ENCODE measurements at regions not wholly inside any gene's neighbourhood (a gene's known extent, or its start where the extent isn't known, plus 50 kb on each side); places are given as distances from the start of the nearest gene placed in this dataset.

GRCh38 chr10:113986316-113986715 is 57.4 kb upstream of the ADRB1 start:
- H3K27ac ChIP-seq, result no peak overlapping the region
- no peak for DNase-seq
- H3K9me3 ChIP-seq, result no peaks in the 10 kb centered on the region
- no peak overlapping the region for H3K4me3 ChIP-seq
- no peaks in the 10 kb centered on the region for H3K27me3 ChIP-seq
- TF ChIP-seq CTCF (IDR thresholded peaks at IDR 0.05), result no peak
- no peak for TF ChIP-seq POLR2A (IDR thresholded peaks at IDR 0.05)
- no peaks in the 10 kb centered on the region for H3K36me3 ChIP-seq
- peaks cover 0 to 8% (median 0%) of the 10 kb centered on the region in 4 donors for H3K4me1 ChIP-seq

GRCh38 chr10:113987156-113987555 is 56.5 kb upstream of the ADRB1 start:
- no peaks in the 10 kb centered on the region for H3K36me3 ChIP-seq
- peaks cover 0 to 8% (median 0%) of the 10 kb centered on the region in 4 donors for H3K4me1 ChIP-seq
- no peak for DNase-seq
- no peaks in the 10 kb centered on the region for H3K9me3 ChIP-seq
- H3K27me3 ChIP-seq, result no peaks in the 10 kb centered on the region
- no peak overlapping the region for H3K27ac ChIP-seq
- TF ChIP-seq CTCF (IDR thresholded peaks at IDR 0.05) (no peak), POLR2A (IDR thresholded peaks at IDR 0.05) (no peak)
- H3K4me3 ChIP-seq, result no peak overlapping the region

GRCh38 chr10:113987805-113988204 is 55.9 kb upstream of the ADRB1 start:
- no peak overlapping the region for H3K4me3 ChIP-seq
- H3K27ac ChIP-seq, result no peak overlapping the region
- no peaks in the 10 kb centered on the region for H3K9me3 ChIP-seq
- no peak for TF ChIP-seq POLR2A (IDR thresholded peaks at IDR 0.05)
- TF ChIP-seq CTCF (IDR thresholded peaks at IDR 0.05), result no peak
- H3K4me1 ChIP-seq, result peaks cover 0 to 8% (median 0%) of the 10 kb centered on the region in 4 donors
- no peak for DNase-seq
- H3K36me3 ChIP-seq, result no peaks in the 10 kb centered on the region
- no peaks in the 10 kb centered on the region for H3K27me3 ChIP-seq

- TF ChIP-seq POLR2A (IDR thresholded peaks at IDR 0.05) (no peak), CTCF (IDR thresholded peaks at IDR 0.05) (no peak)
- no peaks in the 10 kb centered on the region for H3K9me3 ChIP-seq
- H3K27me3 ChIP-seq, result no peaks in the 10 kb centered on the region
Measured at GRCh38 chr10:113988535-113988934, 55.1 kb upstream of the ADRB1 start.

GRCh38 chr10:113991091-113991860 is 52.4 kb upstream of the ADRB1 start:
- TF ChIP-seq POLR2A (IDR thresholded peaks at IDR 0.05) (no peak), CTCF (IDR thresholded peaks at IDR 0.05) (no peak)
- H3K27ac ChIP-seq, result no peak overlapping the region
- no peaks in the 10 kb centered on the region for H3K9me3 ChIP-seq
- no peaks in the 10 kb centered on the region for H3K36me3 ChIP-seq
- H3K27me3 ChIP-seq, result no peaks in the 10 kb centered on the region
- DNase-seq, result no peak
- peaks cover 0 to 12% (median 0%) of the 10 kb centered on the region in 4 donors for H3K4me1 ChIP-seq
- no peak overlapping the region for H3K4me3 ChIP-seq

More at GRCh38 chr10:113988535-113988934, 55.1 kb upstream of the ADRB1 start:
- peaks cover 0 to 8% (median 0%) of the 10 kb centered on the region in 4 donors for H3K4me1 ChIP-seq
- no peaks in the 10 kb centered on the region for H3K36me3 ChIP-seq
- no peak for DNase-seq
- no peak overlapping the region for H3K27ac ChIP-seq
- H3K4me3 ChIP-seq, result no peak overlapping the region

Measured in Peyer's patch (tissue), 4 donors.